ENCODE measurements at regions not wholly inside any gene's neighbourhood (a gene's known extent, or its start where the extent isn't known, plus 50 kb on each side); places are given as distances from the start of the nearest gene placed in this dataset.
"Not testable (repeated sequence)": the region's sequence is repeated elsewhere in the genome, so short reads cannot be mapped to it uniquely, and the experiment has no call there.

GRCh38 chr5:75839547-75839946 is 122.3 kb upstream of the POC5 start:
- DNase-seq, result no peak

GRCh38 chr5:75837258-75837841 is 120.1 kb upstream of the POC5 start:
- no peak for DNase-seq

GRCh38 chr5:75831561-75831960 is 114.3 kb upstream of the POC5 start:
- no peak for DNase-seq

DNA sequence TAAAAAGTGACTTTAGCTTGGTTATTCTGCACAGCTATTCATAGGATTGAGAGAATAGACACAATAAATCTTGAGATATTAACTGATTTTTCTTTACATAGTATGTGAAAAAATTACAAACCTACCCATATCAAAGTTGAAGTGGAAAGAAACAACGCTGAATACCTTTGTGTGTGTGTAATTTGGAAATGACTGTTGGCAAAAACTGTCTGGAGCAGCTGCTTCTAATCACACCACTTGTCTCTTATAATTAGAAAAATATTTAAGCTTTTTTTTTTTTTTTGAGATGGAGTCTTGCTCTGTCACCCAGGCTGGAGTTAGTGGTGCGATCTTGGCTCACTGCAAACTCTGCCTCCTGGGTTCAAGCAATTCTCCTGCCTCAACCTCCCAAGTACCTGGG is 110.8 kb upstream of the POC5 start:
- DNase-seq, result no peak

DNA sequence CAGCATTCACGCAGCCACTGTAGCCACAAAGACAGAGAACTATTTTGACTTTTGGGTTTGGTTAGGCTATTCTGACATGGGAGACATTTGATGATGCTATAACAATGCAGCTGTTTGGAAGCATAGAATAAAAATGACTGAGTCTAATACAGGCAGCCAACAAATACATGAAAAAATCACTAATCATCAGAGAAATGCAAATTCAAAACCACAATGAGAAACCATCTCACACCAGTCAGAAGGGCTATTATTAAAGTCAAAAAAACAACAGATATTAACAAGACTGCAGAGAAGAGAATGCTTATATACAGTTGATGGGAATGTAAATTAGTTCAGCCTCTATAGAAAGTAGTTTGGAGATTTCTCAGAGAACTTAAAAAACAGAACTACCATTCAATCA is 107.1 kb upstream of the POC5 start:
- DNase-seq, result no peak

GRCh38 chr5:75823811-75824210 is 106.6 kb upstream of the POC5 start:
- no peak for DNase-seq

- DNase-seq, result no peak
Measured at GRCh38 chr5:75818661-75819060, 101.4 kb upstream of the POC5 start.

- DNase-seq, result not testable (repeated sequence)
Measured at GRCh38 chr5:75799695-75800094, 82.5 kb upstream of the POC5 start.

DNA sequence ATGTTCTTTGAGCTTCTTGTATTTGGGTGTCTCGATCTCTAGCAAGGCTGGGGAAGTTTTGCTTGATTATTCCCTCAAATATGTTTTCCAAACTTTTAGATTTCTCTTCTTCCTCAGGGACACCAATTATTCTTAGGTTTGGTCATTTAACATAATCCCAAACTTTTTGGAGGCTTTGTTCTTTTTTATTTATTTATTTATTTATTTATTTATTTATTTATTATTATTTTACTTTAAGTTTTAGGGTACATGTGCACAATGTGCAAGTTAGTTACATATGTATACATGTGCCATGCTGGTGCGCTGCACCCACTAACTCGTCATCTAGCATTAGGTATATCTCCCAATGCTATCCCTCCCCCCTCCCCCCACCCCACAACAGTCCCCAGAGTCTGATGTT is 52.1 kb upstream of the POC5 start:
- not testable (repeated sequence) for DNase-seq

Data from fibroblast of skin of scalp (primary cell).